Neural progenitor cell (in vitro differentiated cells): ENCODE measurements at regions not wholly inside any gene's neighbourhood (a gene's known extent, or its start where the extent isn't known, plus 50 kb on each side); places are given as distances from the start of the nearest gene placed in this dataset.

Experiments used
- DNase-seq: peaks from one replicate; pipeline ENCODE4 v3.0.0-alpha.2; 2016; ENCODE audit warnings: low spot score
- H2AFZ ChIP-seq: fragments of 200-600 bp; sonication (generic); replicated peaks from 2 replicates; pipeline ENCODE4 v1.6.1; 2016; ENCODE audit warnings: antibody characterized with exemption
- H3F3A ChIP-seq: fragments of 200-600 bp; sonication (generic); 2 replicates; pipeline ENCODE4 v1.6.1; 2016; ENCODE audit warnings: antibody characterized with exemption, low read depth
- H3K27ac ChIP-seq: fragments of 200-600 bp; sonication (generic); 2 replicates; pipeline ENCODE4 v1.5.1; 2016; ENCODE audit warnings: mild to moderate bottlenecking
- H3K27me3 ChIP-seq: fragments of 200-600 bp; sonication (generic); 2 replicates; pipeline ENCODE4 v1.6.1; 2016; ENCODE audit warnings: mild to moderate bottlenecking, moderate library complexity
- H3K36me3 ChIP-seq: fragments of 200-600 bp; sonication (generic); 2 replicates; pipeline ENCODE4 v1.5.1; 2016
- H3K4me1 ChIP-seq: fragments of 200-600 bp; sonication (generic); 2 replicates; pipeline ENCODE4 v1.6.1; 2016; ENCODE audit warnings: mixed run types
- H3K4me2 ChIP-seq: fragments of 200-600 bp; sonication (generic); 2 replicates; pipeline ENCODE4 v1.6.1; 2016
- H3K4me3 ChIP-seq: fragments of 200-600 bp; sonication (generic); 2 replicates; pipeline ENCODE4 v1.5.1; 2016
- H3K79me2 ChIP-seq: fragments of 200-600 bp; sonication (generic); 2 replicates; pipeline ENCODE4 v1.6.1; 2016; ENCODE audit warnings: low read depth
- H3K9ac ChIP-seq: fragments of 200-600 bp; sonication (generic); 2 replicates; pipeline ENCODE4 v1.6.1; 2016
- H3K9me3 ChIP-seq: fragments of 200-600 bp; sonication (generic); 2 replicates; pipeline ENCODE4 v1.5.1; 2016; ENCODE audit warnings: low read depth
- H4K20me1 ChIP-seq: fragments of 200-600 bp; sonication (generic); 2 replicates; pipeline ENCODE4 v1.6.1; 2016; ENCODE audit warnings: low read depth
- H3K27ac Mint-ChIP-seq: 3 replicates; pipeline ENCODE4 v1.8.0; 2021; ENCODE audit warnings: mixed read lengths
- H3K27me3 Mint-ChIP-seq: 2 replicates; pipeline ENCODE4 v1.8.0; 2022; ENCODE audit warnings: low read depth, mild to moderate bottlenecking, inconsistent platforms, moderate library complexity, mixed read lengths; ENCODE audit not compliant: insufficient read depth
- H3K36me3 Mint-ChIP-seq: 3 replicates; pipeline ENCODE4 v1.8.0; 2021; ENCODE audit warnings: mixed read lengths
- H3K4me1 Mint-ChIP-seq: 3 replicates; pipeline ENCODE4 v1.8.0; 2021; ENCODE audit warnings: mixed read lengths
- H3K4me3 Mint-ChIP-seq: 3 replicates; pipeline ENCODE4 v1.8.0; 2021; ENCODE audit warnings: mild to moderate bottlenecking, moderate library complexity, mixed read lengths
- H3K9me3 Mint-ChIP-seq: 3 replicates; pipeline ENCODE4 v1.8.0; 2020; ENCODE audit warnings: mixed read lengths
- CTCF ChIP-seq: fragments of 200-600 bp; sonication (generic); IDR thresholded peaks from 2 replicates; pipeline ENCODE4 v1.5.1; 2017; ENCODE audit warnings: antibody characterized with exemption, mild to moderate bottlenecking
- EZH2 ChIP-seq: fragments of 200-600 bp; sonication (generic); IDR thresholded peaks from 2 replicates; pipeline ENCODE4 v1.6.1; 2017; ENCODE audit warnings: antibody characterized with exemption, mild to moderate bottlenecking, moderate library complexity
- EZH2phosphoT487 ChIP-seq: fragments of 200-600 bp; sonication (generic); IDR thresholded peaks from 2 replicates; pipeline ENCODE4 v1.6.1; 2017; ENCODE audit warnings: antibody characterized with exemption

- no peak for DNase-seq
- no peaks in the 10 kb centered on the region for H3K27me3 ChIP-seq
- no peak for TF ChIP-seq CTCF
- no peak for TF ChIP-seq EZH2
- TF ChIP-seq EZH2phosphoT487, result no peak
- no peaks in the 10 kb centered on the region for H3K9me3 ChIP-seq
- no peaks in the 10 kb centered on the region for H3K36me3 ChIP-seq
- H3K4me1 Mint-ChIP-seq, result no peaks in the 10 kb centered on the region
- no peak overlapping the region for H3K4me2 ChIP-seq
- H3K4me1 ChIP-seq, result no peaks in the 10 kb centered on the region
- H3K9ac ChIP-seq, result no peak overlapping the region
- no peak overlapping the region for H3K27ac Mint-ChIP-seq
- no peak overlapping the region for H3K4me3 Mint-ChIP-seq
- H3K27ac ChIP-seq, result no peak overlapping the region
- no peaks in the 10 kb centered on the region for H3K36me3 Mint-ChIP-seq
- H2AFZ ChIP-seq, result no peak overlapping the region
- no peak overlapping the region for H3K4me3 ChIP-seq
- H3K79me2 ChIP-seq, result no peaks in the 10 kb centered on the region
- H3K9me3 Mint-ChIP-seq, result no peaks in the 10 kb centered on the region
- H3F3A ChIP-seq, result no peaks in the 10 kb centered on the region
- no peaks in the 10 kb centered on the region for H3K27me3 Mint-ChIP-seq
- H4K20me1 ChIP-seq, result no peaks in the 10 kb centered on the region
Measured at GRCh38 chr6:92690997-92691599, 728.3 kb downstream of the EPHA7 start.

GRCh38 chr6:92688342-92688741 lies 731.0 kb downstream of the EPHA7 start:
- Histone ChIP-seq H3K4me2 (no peak overlapping the region), H4K20me1 (no peaks in the 10 kb centered on the region), H3K27me3 (no peaks in the 10 kb centered on the region), H2AFZ (no peak overlapping the region), H3K36me3 (no peaks in the 10 kb centered on the region), H3K4me3 (no peak overlapping the region), H3F3A (no peaks in the 10 kb centered on the region), H3K9ac (no peak overlapping the region), H3K27ac (no peak overlapping the region), H3K79me2 (no peaks in the 10 kb centered on the region), H3K9me3 (no peaks in the 10 kb centered on the region), H3K4me1 (no peaks in the 10 kb centered on the region)
- H3K9me3 Mint-ChIP-seq, result no peaks in the 10 kb centered on the region
- TF ChIP-seq EZH2phosphoT487, result no peak
- no peak for TF ChIP-seq EZH2
- TF ChIP-seq CTCF, result no peak
- H3K36me3 Mint-ChIP-seq, result no peaks in the 10 kb centered on the region
- DNase-seq, result no peak
- no peak overlapping the region for H3K27ac Mint-ChIP-seq
- no peaks in the 10 kb centered on the region for H3K27me3 Mint-ChIP-seq
- no peaks in the 10 kb centered on the region for H3K4me1 Mint-ChIP-seq
- no peak overlapping the region for H3K4me3 Mint-ChIP-seq

GRCh38 chr6:92687278-92687677 lies 732.1 kb downstream of the EPHA7 start:
- Histone ChIP-seq H3K9ac (no peak overlapping the region), H3K4me1 (no peaks in the 10 kb centered on the region), H3K4me2 (no peak overlapping the region), H2AFZ (no peak overlapping the region), H3K27ac (no peak overlapping the region), H3K79me2 (no peaks in the 10 kb centered on the region), H3K27me3 (no peaks in the 10 kb centered on the region), H3K4me3 (no peak overlapping the region), H3K9me3 (no peaks in the 10 kb centered on the region), H3F3A (no peaks in the 10 kb centered on the region), H4K20me1 (no peaks in the 10 kb centered on the region), H3K36me3 (no peaks in the 10 kb centered on the region)
- H3K27me3 Mint-ChIP-seq, result no peaks in the 10 kb centered on the region
- no peak overlapping the region for H3K4me3 Mint-ChIP-seq
- no peak for DNase-seq
- H3K4me1 Mint-ChIP-seq, result no peaks in the 10 kb centered on the region
- H3K27ac Mint-ChIP-seq, result no peak overlapping the region
- TF ChIP-seq CTCF (no peak), EZH2phosphoT487 (no peak), EZH2 (no peak)
- no peaks in the 10 kb centered on the region for H3K36me3 Mint-ChIP-seq
- H3K9me3 Mint-ChIP-seq, result no peaks in the 10 kb centered on the region
